ENCODE measurements at regions not wholly inside any gene's neighbourhood (a gene's known extent, or its start where the extent isn't known, plus 50 kb on each side); places are given as distances from the start of the nearest gene placed in this dataset.

DNA sequence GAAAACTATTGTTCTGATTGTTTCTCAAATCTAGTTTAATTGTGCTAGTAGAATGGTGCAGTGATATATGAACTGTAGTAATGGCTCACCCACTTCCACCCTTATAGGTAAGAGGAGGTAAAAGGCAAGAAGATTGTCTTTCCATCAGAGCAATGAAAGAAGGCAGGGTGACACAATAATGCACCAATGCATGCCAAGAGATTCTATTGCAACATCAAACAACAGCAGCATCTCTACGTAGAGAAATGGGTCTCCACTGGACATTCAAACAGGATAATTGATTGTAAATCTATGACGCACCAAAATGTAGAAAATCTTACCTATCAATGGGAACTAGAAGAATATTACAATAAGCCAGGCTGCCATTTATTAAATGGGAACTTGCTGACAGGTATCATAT lies 107.0 kb upstream of the ISL1 start:
- no peak for DNase-seq (ENCODE audit: low read depth, low spot score)

DNA sequence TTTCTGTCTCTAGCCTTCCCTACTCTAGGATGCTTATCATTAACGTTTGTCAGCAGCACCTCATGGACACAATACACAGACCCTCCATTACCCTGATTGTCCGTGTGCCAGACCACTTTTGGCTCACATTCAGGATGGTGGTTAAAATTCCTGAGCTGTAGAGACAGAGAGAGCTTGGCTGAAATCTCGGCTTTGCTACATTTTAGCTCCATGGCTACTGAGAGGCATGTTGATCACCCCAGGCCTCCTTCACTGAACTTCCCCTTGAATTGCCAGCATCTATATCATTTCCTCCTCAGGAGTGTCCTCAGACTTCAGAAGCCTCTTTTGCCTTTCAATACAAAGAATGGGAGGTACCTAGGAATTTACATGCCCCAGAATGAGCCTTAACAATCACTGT lies 104.7 kb upstream of the ISL1 start:
- peak; percentile 18 for DNase-seq (ENCODE audit: low read depth, low spot score)

DNA sequence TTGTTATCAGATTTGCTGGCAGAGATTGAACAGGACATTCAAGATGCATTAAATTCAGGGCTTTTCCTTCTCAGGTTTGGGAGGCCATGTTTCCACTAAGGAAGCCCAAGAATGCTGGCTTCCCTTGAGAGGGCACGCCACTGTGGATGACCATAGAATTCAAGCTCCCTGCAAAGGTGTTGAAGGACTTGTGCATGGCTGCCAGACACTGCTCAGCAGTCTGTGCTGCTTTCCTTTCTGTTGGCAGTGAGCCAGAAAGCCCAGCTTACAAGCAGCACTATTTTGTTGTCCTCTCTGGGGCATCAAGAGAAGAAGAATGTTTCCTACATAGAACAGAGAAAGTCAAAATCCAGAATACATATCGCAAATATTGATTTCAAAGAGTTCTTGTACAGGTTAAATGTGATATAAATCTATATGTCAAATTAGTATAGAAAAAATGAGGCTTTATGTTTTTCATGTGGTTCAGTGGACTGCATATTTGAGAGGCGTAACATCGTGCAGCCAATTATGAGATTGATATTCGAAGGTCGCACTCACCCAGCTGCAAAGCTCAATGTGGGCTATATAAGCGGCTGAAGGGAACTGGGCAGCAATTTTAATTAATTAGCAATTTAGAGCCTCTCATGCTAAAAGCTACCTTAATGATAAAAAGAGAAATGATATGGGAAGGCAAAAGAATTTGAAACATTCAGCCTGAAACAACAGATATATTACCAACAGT lies 103.1 kb upstream of the ISL1 start:
- DNase-seq (ENCODE audit: low read depth, low spot score) = no peak

DNA sequence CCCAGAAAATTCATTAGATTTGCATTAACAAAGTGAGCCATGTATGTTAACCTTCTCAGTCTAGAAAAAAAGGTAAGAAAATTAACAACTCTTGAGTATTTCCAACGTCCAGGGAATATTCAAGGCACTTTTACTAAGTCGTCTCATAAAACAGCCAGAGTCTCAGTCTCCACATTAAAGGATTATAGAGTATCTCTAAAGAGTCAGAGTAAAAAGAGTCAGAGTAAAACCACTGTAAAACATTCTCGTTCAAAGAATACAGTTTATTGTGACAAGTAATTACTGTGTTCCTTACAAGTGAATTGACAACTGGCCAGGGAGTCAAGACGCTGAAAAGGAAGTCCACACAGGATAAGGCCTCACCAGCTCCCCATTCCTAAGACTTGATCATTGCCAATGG lies 97.2 kb upstream of the ISL1 start:
- DNase-seq (ENCODE audit: low read depth, low spot score) = no peak

DNA sequence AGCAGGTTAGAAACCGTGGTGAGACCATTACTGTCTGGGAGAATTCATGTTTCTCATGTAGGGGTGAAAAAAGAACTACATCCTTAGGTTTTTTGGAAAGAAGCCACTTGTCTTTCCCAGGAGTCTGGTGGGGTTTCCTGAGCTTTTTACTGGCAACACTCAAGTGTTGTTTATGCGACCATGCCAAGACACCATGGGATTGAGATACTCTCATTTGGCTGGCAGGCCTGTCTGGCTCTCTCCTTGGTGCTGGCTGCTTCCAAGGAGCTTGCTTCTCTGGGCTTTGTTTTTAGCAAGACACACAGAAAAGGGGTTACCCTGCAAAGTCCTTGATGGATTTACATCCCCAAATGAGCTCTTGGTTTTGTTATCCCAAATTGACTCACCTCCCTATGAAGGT lies 80.9 kb upstream of the ISL1 start:
- no peak for DNase-seq (ENCODE audit: low read depth, low spot score)

DNA sequence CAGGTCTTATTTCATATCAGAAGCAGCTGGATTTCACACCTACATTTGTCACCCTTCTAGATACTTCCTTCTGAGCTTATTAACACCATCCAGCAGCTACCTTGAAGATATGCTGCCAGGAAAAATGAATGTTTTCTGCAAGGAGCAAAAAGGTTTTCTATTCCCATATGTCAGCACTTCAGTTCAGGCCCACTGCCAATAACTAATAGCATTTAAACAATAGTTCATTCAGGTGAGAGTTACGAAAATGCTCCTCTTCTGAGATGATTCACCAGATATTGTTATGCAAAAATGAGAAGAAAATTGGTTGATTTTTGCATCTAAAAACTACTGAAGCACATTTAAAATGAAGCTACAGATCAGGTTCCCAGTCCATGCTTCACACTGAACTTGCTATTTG lies 56.4 kb upstream of the ISL1 start:
- no peak for DNase-seq (ENCODE audit: low read depth, low spot score)
